ENCODE measurements at regions not wholly inside any gene's neighbourhood (a gene's known extent, or its start where the extent isn't known, plus 50 kb on each side); places are given as distances from the start of the nearest gene placed in this dataset.

DNA sequence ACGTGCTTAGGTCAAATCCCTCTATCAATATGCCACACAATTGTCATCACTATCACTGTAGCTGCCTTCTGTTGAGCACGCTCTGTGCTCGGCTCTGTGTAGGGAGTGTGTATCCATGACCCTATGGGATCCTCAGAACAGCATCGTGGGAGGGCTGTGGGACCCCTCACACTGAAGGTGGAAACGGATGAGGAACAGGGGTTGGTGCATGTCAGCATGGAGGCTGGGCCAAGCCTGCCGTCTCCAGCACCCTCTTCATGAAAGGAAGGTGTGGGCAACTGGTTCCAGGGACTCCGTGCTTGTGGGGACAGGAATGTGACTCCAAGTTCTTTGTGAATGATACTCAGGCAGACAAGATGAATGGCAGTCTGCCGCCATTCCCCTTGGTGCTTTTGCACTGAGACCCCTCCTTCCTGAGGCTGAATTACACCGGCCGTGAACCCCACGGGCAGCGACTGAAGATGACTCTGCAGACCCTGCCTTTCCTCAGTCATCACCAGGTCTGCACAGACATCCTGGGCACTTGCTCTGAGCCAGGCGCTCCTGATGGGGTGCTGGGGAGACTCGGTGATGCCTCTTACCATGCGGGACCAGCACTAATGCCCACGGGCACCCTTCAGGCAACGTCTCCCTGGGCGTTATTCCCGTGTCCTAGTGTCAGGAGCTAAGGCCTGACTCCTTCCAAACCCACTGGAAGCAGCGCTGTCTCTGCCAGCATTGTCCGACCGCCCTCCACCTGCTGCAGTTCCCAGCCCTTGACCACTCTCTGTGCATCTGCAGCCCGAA lies 495.2 kb downstream of the TCERG1L start:
- no peaks in the 10 kb centered on the region for H3K27me3 ChIP-seq (replicated peaks; ENCODE audit: insufficient read depth)
- DNase-seq, result no peak
- H3K4me2 ChIP-seq (ENCODE audit: unreplicated experiment), result no peak overlapping the region
- no peaks in the 10 kb centered on the region for H3K4me1 ChIP-seq (ENCODE audit: insufficient read depth)
- H4K20me1 ChIP-seq (ENCODE audit: insufficient read depth), result no peaks in the 10 kb centered on the region
- TF ChIP-seq EZH2phosphoT487 (IDR thresholded peaks at IDR 0.05; ENCODE audit: insufficient read depth, low read depth) (no peak), EZH2 (IDR thresholded peaks at IDR 0.05; ENCODE audit: insufficient read depth, poor library complexity, severe bottlenecking) (no peak)
- H3K4me3 ChIP-seq, result no peak overlapping the region
- no peak overlapping the region for H2AFZ ChIP-seq
- H3K9me2 ChIP-seq (ENCODE audit: insufficient read depth), result no peaks in the 10 kb centered on the region
- H3K9ac ChIP-seq, result no peak overlapping the region
- no peaks in the 10 kb centered on the region for H3K9me3 ChIP-seq (ENCODE audit: low read depth)
- 24 to 33% methylated on average over 22 to 23 of the region's 23 CpGs for WGBS, 2 experiments (ENCODE audit: low coverage in 1 of 2, low lambda C conversion rate in 2 of 2, missing lambda C conversion rate in 2 of 2)
- no peaks in the 10 kb centered on the region for H3F3A ChIP-seq (ENCODE audit: insufficient read depth)
- H3K27ac ChIP-seq, result no peak overlapping the region
- no peaks in the 10 kb centered on the region for H3K36me3 ChIP-seq (ENCODE audit: low read depth)
- H3K79me2 ChIP-seq (ENCODE audit: insufficient read depth), result no peaks in the 10 kb centered on the region
- in situ Hi-C loops (cut with MboI), result no loop called here

DNA sequence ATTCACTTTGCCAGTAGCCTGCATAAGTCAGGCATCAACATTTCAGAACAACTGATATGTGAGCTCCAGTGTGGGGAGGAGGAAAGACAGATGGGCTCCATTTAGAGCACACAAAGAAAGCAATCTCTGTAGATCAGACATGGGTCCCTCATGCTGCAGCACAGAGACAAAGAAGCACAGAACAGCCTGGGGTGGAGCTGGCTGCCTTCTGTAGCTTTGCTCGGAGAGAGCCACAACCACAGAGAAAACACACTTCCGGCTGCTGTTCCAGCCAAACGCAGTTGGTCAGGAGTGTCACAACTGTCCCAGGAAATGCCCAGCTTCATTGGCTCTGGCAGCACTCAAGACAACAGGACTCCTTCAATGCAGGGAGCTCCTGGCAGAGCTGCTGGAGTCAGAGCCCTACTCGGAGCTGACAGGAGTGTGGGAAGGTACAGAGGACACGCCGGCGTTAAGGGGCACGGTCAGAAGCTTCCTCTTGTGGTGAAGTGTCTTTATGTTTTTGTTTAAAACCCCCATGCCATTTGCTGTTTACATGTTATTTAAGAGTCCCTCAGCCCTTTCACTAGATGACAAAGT lies 494.4 kb downstream of the TCERG1L start:
- no peaks in the 10 kb centered on the region for H4K20me1 ChIP-seq (ENCODE audit: insufficient read depth)
- H3F3A ChIP-seq (ENCODE audit: insufficient read depth), result no peaks in the 10 kb centered on the region
- no peak for TF ChIP-seq EZH2 (IDR thresholded peaks at IDR 0.05; ENCODE audit: insufficient read depth, poor library complexity, severe bottlenecking)
- no peak for TF ChIP-seq EZH2phosphoT487 (IDR thresholded peaks at IDR 0.05; ENCODE audit: insufficient read depth, low read depth)
- WGBS, 2 experiments (ENCODE audit: low coverage in 1 of 2, low lambda C conversion rate in 2 of 2, missing lambda C conversion rate in 2 of 2), result 26 to 27% methylated on average over 8 of the region's 8 CpGs
- no peak overlapping the region for H3K9ac ChIP-seq
- in situ Hi-C loops (cut with MboI), result no loop called here
- H3K9me3 ChIP-seq (ENCODE audit: low read depth), result no peaks in the 10 kb centered on the region
- H2AFZ ChIP-seq, result no peak overlapping the region
- H3K9me2 ChIP-seq (ENCODE audit: insufficient read depth), result no peaks in the 10 kb centered on the region
- no peak overlapping the region for H3K4me2 ChIP-seq (ENCODE audit: unreplicated experiment)
- no peaks in the 10 kb centered on the region for H3K27me3 ChIP-seq (replicated peaks; ENCODE audit: insufficient read depth)
- H3K79me2 ChIP-seq (ENCODE audit: insufficient read depth), result no peaks in the 10 kb centered on the region
- H3K27ac ChIP-seq, result no peak overlapping the region
- no peaks in the 10 kb centered on the region for H3K4me1 ChIP-seq (ENCODE audit: insufficient read depth)
- H3K4me3 ChIP-seq, result no peak overlapping the region
- DNase-seq, result no peak
- H3K36me3 ChIP-seq (ENCODE audit: low read depth), result no peaks in the 10 kb centered on the region

DNA sequence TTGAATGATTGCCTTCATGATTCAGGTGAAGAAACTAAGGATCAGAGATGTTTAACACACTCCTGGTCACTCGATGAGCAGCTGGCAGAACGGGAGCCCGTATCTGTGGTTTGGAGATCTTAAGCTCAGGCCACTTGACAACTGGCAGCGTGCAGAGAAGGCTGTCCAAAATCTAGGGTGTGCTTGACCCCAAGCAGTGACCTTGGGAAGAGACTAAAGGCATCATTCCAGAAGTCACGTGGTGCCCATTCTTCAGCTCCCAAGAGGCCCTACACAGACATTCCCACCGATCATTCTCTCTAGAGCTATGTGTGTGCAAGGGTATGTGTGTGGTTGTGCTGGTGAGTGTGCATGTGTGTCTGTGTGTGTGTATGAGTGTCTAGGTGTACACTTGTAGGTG lies 493.8 kb downstream of the TCERG1L start:
- H3K4me1 ChIP-seq (ENCODE audit: insufficient read depth), result no peaks in the 10 kb centered on the region

DNA sequence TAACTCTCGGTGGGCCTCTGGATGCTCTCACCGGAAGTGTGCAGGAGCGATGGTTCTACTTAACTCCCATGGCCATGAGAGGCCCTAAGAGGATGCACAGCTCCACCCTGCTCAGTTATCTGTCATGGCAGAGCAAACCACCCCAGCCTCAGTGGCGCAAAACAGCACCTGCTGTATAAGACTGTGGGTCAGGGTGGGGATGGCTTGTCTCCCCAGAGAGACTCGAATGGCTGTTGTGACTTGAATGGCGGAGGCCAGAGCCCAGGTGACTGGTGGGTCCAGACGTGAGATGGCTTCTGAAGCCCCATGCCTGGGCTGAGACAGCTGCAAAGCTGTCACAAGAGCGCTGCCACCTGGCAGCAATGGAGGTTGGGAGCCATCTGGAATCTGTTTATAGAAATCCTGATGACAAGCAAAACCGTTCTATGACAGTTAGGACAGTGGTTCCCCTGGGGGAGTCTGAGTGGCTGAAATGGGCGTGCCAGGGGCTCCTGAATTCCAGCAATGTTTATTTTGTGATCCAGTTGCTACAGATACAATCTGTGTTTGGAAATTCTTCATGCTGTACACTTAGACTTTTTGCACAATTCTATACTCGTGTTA lies 490.5 kb downstream of the TCERG1L start:
- H3K79me2 ChIP-seq (ENCODE audit: insufficient read depth), result no peaks in the 10 kb centered on the region
- no peaks in the 10 kb centered on the region for H4K20me1 ChIP-seq (ENCODE audit: insufficient read depth)
- no peak overlapping the region for H3K4me3 ChIP-seq
- no peaks in the 10 kb centered on the region for H3K36me3 ChIP-seq (ENCODE audit: low read depth)
- H3K9me2 ChIP-seq (ENCODE audit: insufficient read depth), result no peaks in the 10 kb centered on the region
- H2AFZ ChIP-seq, result no peak overlapping the region
- DNase-seq, result no peak
- WGBS, 2 experiments (ENCODE audit: low coverage in 1 of 2, low lambda C conversion rate in 2 of 2, missing lambda C conversion rate in 2 of 2), result 32 to 40% methylated on average over 11 of the region's 11 CpGs
- no peak overlapping the region for H3K9ac ChIP-seq
- no peak overlapping the region for H3K27ac ChIP-seq
- H3K9me3 ChIP-seq (ENCODE audit: low read depth), result no peaks in the 10 kb centered on the region
- in situ Hi-C loops (cut with MboI), result no loop called here
- no peaks in the 10 kb centered on the region for H3K4me1 ChIP-seq (ENCODE audit: insufficient read depth)
- H3F3A ChIP-seq (ENCODE audit: insufficient read depth), result no peaks in the 10 kb centered on the region
- TF ChIP-seq EZH2phosphoT487 (IDR thresholded peaks at IDR 0.05; ENCODE audit: insufficient read depth, low read depth), result no peak
- H3K27me3 ChIP-seq (replicated peaks; ENCODE audit: insufficient read depth), result no peaks in the 10 kb centered on the region
- no peak overlapping the region for H3K4me2 ChIP-seq (ENCODE audit: unreplicated experiment)

More for the DNA sequence above, 493.8 kb downstream of the TCERG1L start:
- TF ChIP-seq EZH2phosphoT487 (IDR thresholded peaks at IDR 0.05; ENCODE audit: insufficient read depth, low read depth) (no peak), EZH2 (IDR thresholded peaks at IDR 0.05; ENCODE audit: insufficient read depth, poor library complexity, severe bottlenecking) (no peak)
- H3K4me2 ChIP-seq (ENCODE audit: unreplicated experiment), result no peak overlapping the region
- H3K27me3 ChIP-seq (replicated peaks; ENCODE audit: insufficient read depth), result no peaks in the 10 kb centered on the region
- no peaks in the 10 kb centered on the region for H3K9me3 ChIP-seq (ENCODE audit: low read depth)
- H2AFZ ChIP-seq, result no peak overlapping the region
- no peaks in the 10 kb centered on the region for H3K9me2 ChIP-seq (ENCODE audit: insufficient read depth)
- no peaks in the 10 kb centered on the region for H3F3A ChIP-seq (ENCODE audit: insufficient read depth)
- no peaks in the 10 kb centered on the region for H4K20me1 ChIP-seq (ENCODE audit: insufficient read depth)
- no peak overlapping the region for H3K9ac ChIP-seq
- in situ Hi-C loops (cut with MboI), result no loop called here
- H3K27ac ChIP-seq, result no peak overlapping the region
- no peaks in the 10 kb centered on the region for H3K36me3 ChIP-seq (ENCODE audit: low read depth)
- no peak overlapping the region for H3K4me3 ChIP-seq
- no peaks in the 10 kb centered on the region for H3K79me2 ChIP-seq (ENCODE audit: insufficient read depth)
- no peak for DNase-seq
- 31 to 39% methylated on average over 6 of the region's 6 CpGs for WGBS, 2 experiments (ENCODE audit: low coverage in 1 of 2, low lambda C conversion rate in 2 of 2, missing lambda C conversion rate in 2 of 2)

Measured in GM23248 (cell line).